ENCODE measurements at regions not wholly inside any gene's neighbourhood (a gene's known extent, or its start where the extent isn't known, plus 50 kb on each side); places are given as distances from the start of the nearest gene placed in this dataset.

DNA sequence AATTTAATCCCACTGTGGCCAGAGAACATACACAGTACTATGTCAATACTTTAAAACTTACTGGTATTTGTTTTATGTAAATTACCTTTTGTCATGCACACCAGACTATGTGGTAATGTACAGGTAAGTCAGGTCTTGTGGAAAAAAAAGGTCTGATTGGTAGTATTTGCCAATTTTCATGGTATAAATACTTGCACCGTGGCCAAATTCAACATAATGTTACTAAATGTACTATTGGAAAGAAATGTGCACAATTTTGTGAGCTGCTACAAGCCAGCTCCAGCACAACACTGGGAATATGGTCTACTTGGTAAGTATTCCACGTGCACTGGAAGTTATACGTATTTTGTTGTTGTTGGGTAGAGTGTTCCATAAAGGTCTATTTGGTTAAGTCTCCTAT lies 392.5 kb downstream of the RPS24 start:
- TF ChIP-seq CTCF (conservative IDR thresholded peaks at IDR 0.05), result no peak
- TF ChIP-seq EZH2 (IDR thresholded peaks at IDR 0.05; ENCODE audit: low read depth), result no peak

All from PC-9 (cell line).